ENCODE measurements at regions not wholly inside any gene's neighbourhood (a gene's known extent, or its start where the extent isn't known, plus 50 kb on each side); places are given as distances from the start of the nearest gene placed in this dataset.

- H3K36me3 ChIP-seq (ENCODE audit: control insufficient read depth, insufficient read depth, low read length): no peaks in the 10 kb centered on the region
- H3K4me3 ChIP-seq (ENCODE audit: low read length): no peak overlapping the region
- no peak overlapping the region for H3K9ac ChIP-seq (ENCODE audit: low read length)
- no peaks in the 10 kb centered on the region for H3K4me1 ChIP-seq (ENCODE audit: control insufficient read depth, insufficient read depth, low read length)
- H3K27me3 ChIP-seq (ENCODE audit: control insufficient read depth, insufficient read depth, low read length): no peaks in the 10 kb centered on the region
- H3K27ac ChIP-seq (ENCODE audit: low read depth, low read length): no peak overlapping the region
Measured at GRCh38 chr10:128230401-128230800, 104.2 kb upstream of the MKI67 start.

GRCh38 chr10:128233422-128233821 is 107.2 kb upstream of the MKI67 start:
- Histone ChIP-seq H3K27me3 (ENCODE audit: control insufficient read depth, insufficient read depth, low read length) (no peaks in the 10 kb centered on the region), H3K27ac (ENCODE audit: low read depth, low read length) (no peak overlapping the region), H3K9ac (ENCODE audit: low read length) (no peak overlapping the region), H3K4me1 (ENCODE audit: control insufficient read depth, insufficient read depth, low read length) (no peaks in the 10 kb centered on the region), H3K4me3 (ENCODE audit: low read length) (no peak overlapping the region), H3K36me3 (ENCODE audit: control insufficient read depth, insufficient read depth, low read length) (no peaks in the 10 kb centered on the region)

GRCh38 chr10:128237710-128238109 is 111.5 kb upstream of the MKI67 start:
- Histone ChIP-seq H3K36me3 (ENCODE audit: control insufficient read depth, insufficient read depth, low read length) (no peaks in the 10 kb centered on the region), H3K27ac (ENCODE audit: low read depth, low read length) (no peak overlapping the region), H3K4me3 (ENCODE audit: low read length) (no peak overlapping the region), H3K4me1 (ENCODE audit: control insufficient read depth, insufficient read depth, low read length) (no peaks in the 10 kb centered on the region), H3K27me3 (ENCODE audit: control insufficient read depth, insufficient read depth, low read length) (no peaks in the 10 kb centered on the region), H3K9ac (ENCODE audit: low read length) (no peak overlapping the region)

GRCh38 chr10:128241023-128241422 is 114.8 kb upstream of the MKI67 start:
- no peak overlapping the region for H3K27ac ChIP-seq (ENCODE audit: low read depth, low read length)
- H3K9ac ChIP-seq (ENCODE audit: low read length): no peak overlapping the region
- no peaks in the 10 kb centered on the region for H3K36me3 ChIP-seq (ENCODE audit: control insufficient read depth, insufficient read depth, low read length)
- no peaks in the 10 kb centered on the region for H3K4me1 ChIP-seq (ENCODE audit: control insufficient read depth, insufficient read depth, low read length)
- H3K27me3 ChIP-seq (ENCODE audit: control insufficient read depth, insufficient read depth, low read length): no peaks in the 10 kb centered on the region
- no peak overlapping the region for H3K4me3 ChIP-seq (ENCODE audit: low read length)

DNA sequence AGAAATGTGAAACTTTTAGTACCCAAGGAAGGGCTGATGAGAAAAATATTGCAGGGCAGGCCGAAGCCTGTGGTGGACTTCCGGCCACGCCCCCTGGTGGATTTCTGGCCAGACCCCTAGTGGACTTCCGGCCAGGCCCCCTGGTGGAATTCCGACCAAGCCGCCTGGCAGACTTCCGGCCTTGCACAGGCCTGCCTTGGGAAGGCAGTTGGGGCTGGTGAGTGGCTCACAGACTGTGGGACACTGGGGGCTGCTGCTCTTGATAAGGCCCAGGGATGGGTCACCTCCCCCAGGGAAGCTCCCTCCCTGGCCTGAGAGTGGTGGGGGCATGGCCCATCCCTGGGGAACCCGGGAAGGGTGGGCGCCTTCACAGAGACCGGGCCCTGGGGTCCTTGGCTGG is 116.4 kb upstream of the MKI67 start:
- H3K27me3 ChIP-seq (ENCODE audit: control insufficient read depth, insufficient read depth, low read length): no peaks in the 10 kb centered on the region
- no peaks in the 10 kb centered on the region for H3K36me3 ChIP-seq (ENCODE audit: control insufficient read depth, insufficient read depth, low read length)
- H3K4me3 ChIP-seq (ENCODE audit: low read length): no peak overlapping the region
- no peak overlapping the region for H3K27ac ChIP-seq (ENCODE audit: low read depth, low read length)
- H3K4me1 ChIP-seq (ENCODE audit: control insufficient read depth, insufficient read depth, low read length): no peaks in the 10 kb centered on the region
- H3K9ac ChIP-seq (ENCODE audit: low read length): no peak overlapping the region

GRCh38 chr10:128245026-128245425 is 118.8 kb upstream of the MKI67 start:
- Histone ChIP-seq H3K9ac (ENCODE audit: low read length) (no peak overlapping the region), H3K27me3 (ENCODE audit: control insufficient read depth, insufficient read depth, low read length) (no peaks in the 10 kb centered on the region), H3K27ac (ENCODE audit: low read depth, low read length) (no peak overlapping the region), H3K4me1 (ENCODE audit: control insufficient read depth, insufficient read depth, low read length) (no peaks in the 10 kb centered on the region), H3K36me3 (ENCODE audit: control insufficient read depth, insufficient read depth, low read length) (no peaks in the 10 kb centered on the region), H3K4me3 (ENCODE audit: low read length) (no peak overlapping the region)

- no peak overlapping the region for H3K9ac ChIP-seq (ENCODE audit: low read length)
- no peaks in the 10 kb centered on the region for H3K36me3 ChIP-seq (ENCODE audit: control insufficient read depth, insufficient read depth, low read length)
- H3K4me1 ChIP-seq (ENCODE audit: control insufficient read depth, insufficient read depth, low read length): no peaks in the 10 kb centered on the region
- no peak overlapping the region for H3K27ac ChIP-seq (ENCODE audit: low read depth, low read length)
- no peaks in the 10 kb centered on the region for H3K27me3 ChIP-seq (ENCODE audit: control insufficient read depth, insufficient read depth, low read length)
- H3K4me3 ChIP-seq (ENCODE audit: low read length): no peak overlapping the region
Measured at GRCh38 chr10:128247576-128247975, 121.4 kb upstream of the MKI67 start.

- Histone ChIP-seq H3K27ac (ENCODE audit: low read depth, low read length) (no peak overlapping the region), H3K36me3 (ENCODE audit: control insufficient read depth, insufficient read depth, low read length) (no peaks in the 10 kb centered on the region), H3K27me3 (ENCODE audit: control insufficient read depth, insufficient read depth, low read length) (no peaks in the 10 kb centered on the region), H3K9ac (ENCODE audit: low read length) (no peak overlapping the region), H3K4me3 (ENCODE audit: low read length) (no peak overlapping the region), H3K4me1 (ENCODE audit: control insufficient read depth, insufficient read depth, low read length) (no peaks in the 10 kb centered on the region)
Measured at GRCh38 chr10:128254476-128254875, 128.3 kb upstream of the MKI67 start.

- H3K4me1 ChIP-seq (ENCODE audit: control insufficient read depth, insufficient read depth, low read length): no peaks in the 10 kb centered on the region
- no peak overlapping the region for H3K27ac ChIP-seq (ENCODE audit: low read depth, low read length)
- H3K36me3 ChIP-seq (ENCODE audit: control insufficient read depth, insufficient read depth, low read length): no peaks in the 10 kb centered on the region
- no peak overlapping the region for H3K9ac ChIP-seq (ENCODE audit: low read length)
- H3K4me3 ChIP-seq (ENCODE audit: low read length): no peak overlapping the region
- no peaks in the 10 kb centered on the region for H3K27me3 ChIP-seq (ENCODE audit: control insufficient read depth, insufficient read depth, low read length)
Measured at GRCh38 chr10:128257428-128257827, 131.2 kb upstream of the MKI67 start.

- Histone ChIP-seq H3K9ac (ENCODE audit: low read length) (no peak overlapping the region), H3K27me3 (ENCODE audit: control insufficient read depth, insufficient read depth, low read length) (no peaks in the 10 kb centered on the region), H3K36me3 (ENCODE audit: control insufficient read depth, insufficient read depth, low read length) (no peaks in the 10 kb centered on the region), H3K4me1 (ENCODE audit: control insufficient read depth, insufficient read depth, low read length) (no peaks in the 10 kb centered on the region), H3K27ac (ENCODE audit: low read depth, low read length) (no peak overlapping the region), H3K4me3 (ENCODE audit: low read length) (no peak overlapping the region)
Measured at GRCh38 chr10:128258421-128258976, 132.3 kb upstream of the MKI67 start.

DNA sequence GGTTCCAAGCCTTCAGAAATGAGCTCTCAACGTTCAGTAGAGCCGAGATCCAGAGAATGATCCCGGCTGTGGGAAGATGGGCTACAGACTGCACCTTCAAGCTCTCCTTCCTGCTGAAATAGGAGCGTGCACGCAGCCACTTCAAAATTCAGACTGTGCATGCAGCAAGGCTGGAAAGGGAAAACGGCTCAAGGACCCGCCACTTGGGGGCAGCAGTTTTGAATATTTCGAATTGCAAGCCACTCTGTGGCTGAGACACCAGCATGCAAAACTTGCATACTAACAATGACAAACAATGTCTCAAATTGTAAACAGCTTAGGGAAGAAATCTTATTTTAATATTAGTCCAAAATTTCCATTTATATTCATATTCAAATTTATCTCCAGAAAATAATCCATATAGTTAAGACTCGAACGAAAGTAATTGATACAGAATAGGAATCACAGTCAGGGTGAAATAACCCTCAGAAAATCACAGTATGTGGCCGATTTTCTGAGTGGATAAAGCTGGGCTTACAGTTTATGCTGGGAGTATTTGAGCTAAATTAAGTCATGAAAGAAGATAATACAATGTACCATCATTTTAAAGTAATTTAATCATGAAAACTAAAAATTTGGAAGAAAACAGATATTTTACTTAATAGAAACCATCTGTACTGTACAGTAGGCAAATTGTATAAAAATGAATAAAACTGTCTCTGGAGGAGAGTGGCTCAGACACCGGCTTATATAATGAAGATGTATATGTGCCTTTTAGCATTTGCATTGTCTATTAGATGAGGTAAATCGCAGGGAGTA is 137.9 kb upstream of the MKI67 start:
- Histone ChIP-seq H3K27me3 (ENCODE audit: control insufficient read depth, insufficient read depth, low read length) (peaks cover 2% of the 10 kb centered on the region), H3K9ac (ENCODE audit: low read length) (no peak overlapping the region), H3K36me3 (ENCODE audit: control insufficient read depth, insufficient read depth, low read length) (no peaks in the 10 kb centered on the region), H3K4me3 (ENCODE audit: low read length) (no peak overlapping the region), H3K27ac (ENCODE audit: low read depth, low read length) (no peak overlapping the region), H3K4me1 (ENCODE audit: control insufficient read depth, insufficient read depth, low read length) (no peaks in the 10 kb centered on the region)

DNA sequence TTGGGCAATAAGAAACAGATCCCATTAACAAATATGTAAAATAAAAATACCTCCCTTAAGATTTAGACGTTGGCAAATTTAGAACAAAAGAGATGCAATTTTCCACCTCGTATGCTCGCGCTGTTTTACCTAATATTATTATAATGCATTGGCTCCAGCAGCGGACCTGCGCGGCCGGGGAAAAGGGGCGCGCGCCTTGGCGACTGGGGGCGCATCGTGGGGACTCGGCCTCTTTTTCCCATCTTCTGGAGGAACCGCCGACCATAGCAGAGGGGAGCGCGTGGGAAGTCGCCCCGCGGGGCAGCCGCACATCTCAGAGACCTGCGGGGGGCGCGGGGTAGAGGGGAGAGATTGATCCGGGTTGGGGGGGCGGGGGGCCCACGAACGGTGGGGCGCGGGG is 139.4 kb upstream of the MKI67 start:
- peaks cover 2% of the 10 kb centered on the region for H3K27me3 ChIP-seq (ENCODE audit: control insufficient read depth, insufficient read depth, low read length)
- no peak overlapping the region for H3K9ac ChIP-seq (ENCODE audit: low read length)
- H3K4me3 ChIP-seq (ENCODE audit: low read length): no peak overlapping the region
- H3K27ac ChIP-seq (ENCODE audit: low read depth, low read length): no peak overlapping the region
- no peaks in the 10 kb centered on the region for H3K36me3 ChIP-seq (ENCODE audit: control insufficient read depth, insufficient read depth, low read length)
- H3K4me1 ChIP-seq (ENCODE audit: control insufficient read depth, insufficient read depth, low read length): no peaks in the 10 kb centered on the region

DNA sequence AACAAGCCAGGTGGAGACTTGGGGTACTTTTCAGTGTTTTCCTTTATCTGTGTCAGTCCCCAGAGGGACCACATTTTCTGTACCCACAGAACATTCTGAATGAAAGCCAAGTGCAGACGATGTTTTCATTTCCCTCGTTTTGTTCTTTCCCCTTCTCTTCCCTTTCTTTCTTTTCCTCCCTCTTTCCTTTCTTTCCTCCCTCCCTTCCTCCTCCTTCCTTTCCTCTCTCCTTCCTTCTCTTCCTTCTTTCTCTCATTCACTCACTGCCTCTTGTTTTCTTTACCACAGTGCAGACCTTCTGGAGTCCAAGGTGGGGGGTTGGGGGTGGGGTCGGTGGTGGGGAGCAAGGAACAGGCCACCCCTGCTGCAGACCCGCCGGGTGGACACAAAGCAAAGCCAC is 141.4 kb upstream of the MKI67 start:
- no peak overlapping the region for H3K4me3 ChIP-seq (ENCODE audit: low read length)
- H3K27ac ChIP-seq (ENCODE audit: low read depth, low read length): no peak overlapping the region
- peaks cover 2% of the 10 kb centered on the region for H3K27me3 ChIP-seq (ENCODE audit: control insufficient read depth, insufficient read depth, low read length)
- H3K4me1 ChIP-seq (ENCODE audit: control insufficient read depth, insufficient read depth, low read length): no peaks in the 10 kb centered on the region
- H3K9ac ChIP-seq (ENCODE audit: low read length): no peak overlapping the region
- no peaks in the 10 kb centered on the region for H3K36me3 ChIP-seq (ENCODE audit: control insufficient read depth, insufficient read depth, low read length)
